GM12801 (cell line): ENCODE measurements at regions not wholly inside any gene's neighbourhood (a gene's known extent, or its start where the extent isn't known, plus 50 kb on each side); places are given as distances from the start of the nearest gene placed in this dataset.

Experiments used
- TF ChIP-seq, protein P1 (sequence below): IDR thresholded peaks from one replicate; pipeline ENCODE4 v1.5.1; 2011; ENCODE audit warnings: control low read depth; ENCODE audit not compliant: insufficient read length; ENCODE audit errors: extremely low read depth

DNA sequence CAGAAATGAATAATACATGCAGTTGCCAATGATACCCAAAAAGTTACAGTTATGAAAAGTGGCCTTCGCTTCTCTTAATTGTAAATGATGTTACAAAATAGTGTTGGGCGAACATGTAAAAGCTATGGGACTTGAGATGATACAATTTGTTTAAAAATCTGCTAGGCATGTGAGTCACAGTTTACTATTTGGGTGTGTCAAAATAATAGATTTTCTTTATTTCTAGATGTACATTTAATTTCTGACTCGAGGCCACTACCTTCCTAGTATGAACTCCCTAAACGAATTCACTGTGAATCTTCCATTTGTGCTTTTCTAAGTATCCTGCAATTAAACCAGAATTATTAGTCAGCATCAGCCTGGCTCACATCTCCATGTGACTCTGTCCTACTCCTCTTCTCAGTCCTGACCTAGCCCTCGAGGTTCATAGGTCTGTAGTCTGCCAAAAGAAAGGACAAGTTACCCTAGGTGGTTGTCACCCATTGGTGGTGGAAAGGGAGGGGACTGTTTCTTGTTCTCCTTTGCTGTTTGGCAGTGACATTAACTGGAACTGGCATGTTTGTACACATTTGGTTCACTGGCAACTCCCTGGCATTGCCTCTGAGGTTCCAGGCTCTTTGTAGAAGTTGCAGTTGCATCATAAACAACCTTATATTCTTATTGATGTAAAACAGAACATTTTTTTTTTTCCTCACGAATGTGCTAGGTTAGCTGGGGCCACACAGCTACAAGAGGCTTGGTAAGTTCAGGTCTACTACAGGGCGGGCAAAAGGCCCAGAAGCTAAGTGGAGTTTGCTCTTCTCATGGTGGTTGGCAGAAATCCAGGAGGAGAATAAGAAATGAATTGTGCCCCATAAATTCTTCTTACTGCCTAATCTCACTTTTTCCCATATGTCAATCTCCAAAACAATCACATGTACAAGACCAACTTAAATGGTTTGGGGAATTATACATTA is 746.5 kb upstream of the ADAMTS5 start:
- TF ChIP-seq, protein P1, sequence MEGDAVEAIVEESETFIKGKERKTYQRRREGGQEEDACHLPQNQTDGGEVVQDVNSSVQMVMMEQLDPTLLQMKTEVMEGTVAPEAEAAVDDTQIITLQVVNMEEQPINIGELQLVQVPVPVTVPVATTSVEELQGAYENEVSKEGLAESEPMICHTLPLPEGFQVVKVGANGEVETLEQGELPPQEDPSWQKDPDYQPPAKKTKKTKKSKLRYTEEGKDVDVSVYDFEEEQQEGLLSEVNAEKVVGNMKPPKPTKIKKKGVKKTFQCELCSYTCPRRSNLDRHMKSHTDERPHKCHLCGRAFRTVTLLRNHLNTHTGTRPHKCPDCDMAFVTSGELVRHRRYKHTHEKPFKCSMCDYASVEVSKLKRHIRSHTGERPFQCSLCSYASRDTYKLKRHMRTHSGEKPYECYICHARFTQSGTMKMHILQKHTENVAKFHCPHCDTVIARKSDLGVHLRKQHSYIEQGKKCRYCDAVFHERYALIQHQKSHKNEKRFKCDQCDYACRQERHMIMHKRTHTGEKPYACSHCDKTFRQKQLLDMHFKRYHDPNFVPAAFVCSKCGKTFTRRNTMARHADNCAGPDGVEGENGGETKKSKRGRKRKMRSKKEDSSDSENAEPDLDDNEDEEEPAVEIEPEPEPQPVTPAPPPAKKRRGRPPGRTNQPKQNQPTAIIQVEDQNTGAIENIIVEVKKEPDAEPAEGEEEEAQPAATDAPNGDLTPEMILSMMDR, result no peak

DNA sequence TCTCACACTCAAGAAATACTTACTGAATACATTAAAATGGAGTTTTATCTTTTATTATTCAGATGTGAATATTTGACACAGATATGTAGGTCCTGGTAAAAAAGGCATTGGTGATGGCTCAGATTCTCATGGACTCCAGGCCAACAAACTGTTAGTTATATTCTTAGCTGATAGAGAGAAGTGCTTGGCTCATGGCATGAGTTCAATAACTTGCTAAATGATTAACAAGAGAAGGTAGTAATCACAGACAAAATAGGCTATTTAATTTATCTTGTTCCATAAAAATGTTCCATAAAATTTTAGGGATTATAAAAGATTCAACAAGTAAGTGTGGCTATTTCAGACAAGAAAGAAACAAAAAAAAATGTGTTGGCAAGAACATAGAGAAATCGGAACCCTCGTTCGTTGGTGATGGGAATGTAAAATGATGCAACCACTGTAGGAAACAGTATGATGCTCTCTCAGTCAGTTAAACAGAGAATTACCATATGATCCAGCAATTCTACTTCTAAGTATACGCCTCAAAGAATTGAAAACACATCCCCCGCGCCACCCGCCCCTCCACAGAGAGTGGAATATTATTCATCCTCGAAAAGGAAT is 737.8 kb upstream of the ADAMTS5 start:
- TF ChIP-seq, protein P1, result no peak

DNA sequence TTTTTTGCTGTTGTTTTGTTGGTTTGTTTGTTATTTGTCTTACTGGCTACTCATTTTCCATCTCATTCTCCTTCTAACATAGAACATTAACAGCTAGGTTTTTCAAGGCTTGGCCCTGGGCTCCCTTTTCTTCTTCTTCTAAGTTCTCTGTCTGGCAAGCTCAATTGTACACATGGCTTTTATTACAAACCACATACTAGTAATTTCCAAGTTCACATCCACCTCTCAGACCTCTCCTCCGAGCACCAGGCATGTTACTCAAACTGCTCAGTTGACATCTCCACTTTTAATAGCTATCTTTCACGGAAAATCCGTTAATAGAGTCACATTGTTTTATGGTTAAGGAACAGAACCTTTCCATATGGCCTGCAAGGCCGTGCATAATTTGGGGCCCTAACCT is 736.9 kb upstream of the ADAMTS5 start:
- TF ChIP-seq, protein P1, result no peak

DNA sequence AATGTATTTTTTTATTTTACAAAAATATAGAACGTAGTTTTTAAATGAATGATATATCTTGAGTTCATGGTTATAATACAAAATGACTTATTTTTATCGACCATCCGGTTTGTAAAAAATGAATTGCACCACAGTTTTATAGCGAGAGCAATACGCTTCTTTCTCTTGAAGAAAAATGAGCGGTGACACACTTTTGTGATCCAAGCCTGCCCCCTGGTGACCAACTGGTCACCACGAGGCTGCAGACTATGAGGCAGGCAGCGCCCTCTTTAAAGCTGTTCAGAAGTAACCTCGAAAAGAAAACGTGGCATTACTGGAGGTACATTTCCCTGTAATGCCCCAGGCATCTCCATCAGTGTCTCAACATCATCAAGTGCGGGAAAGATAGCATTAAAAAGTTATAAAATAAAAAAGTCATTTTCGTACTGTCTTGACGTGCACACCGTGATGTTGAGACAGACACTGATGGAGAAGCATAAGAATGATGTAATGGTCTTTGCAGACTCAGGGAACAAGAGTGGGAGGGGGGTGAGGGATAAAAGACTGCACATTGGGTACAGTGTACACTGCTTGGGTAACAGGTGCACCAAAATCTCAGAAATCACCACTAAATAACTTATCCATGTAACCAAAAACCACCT is 734.2 kb upstream of the ADAMTS5 start:
- TF ChIP-seq, protein P1, result no peak

DNA sequence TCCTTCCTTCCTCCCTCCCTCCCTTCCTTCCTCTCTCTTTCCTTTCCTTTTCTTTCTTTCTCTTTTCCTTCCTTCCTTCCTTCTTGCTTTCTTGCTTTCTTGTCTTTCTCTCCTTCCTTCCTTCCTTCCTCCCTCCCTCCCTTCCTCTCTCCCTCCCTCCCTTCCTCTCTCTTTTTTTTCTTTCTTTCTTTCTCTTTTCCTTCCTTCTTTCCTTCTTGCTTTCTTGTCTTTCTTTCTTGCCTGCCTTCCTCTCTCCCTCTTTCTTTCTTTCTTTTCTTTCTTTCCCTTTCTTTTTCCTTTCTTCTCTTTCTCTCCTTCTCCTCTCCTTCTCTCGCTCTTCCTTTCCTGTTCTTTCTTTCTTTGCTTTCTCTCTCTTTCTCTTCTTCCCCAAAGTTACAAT is 728.4 kb upstream of the ADAMTS5 start:
- TF ChIP-seq, protein P1, result no peak

DNA sequence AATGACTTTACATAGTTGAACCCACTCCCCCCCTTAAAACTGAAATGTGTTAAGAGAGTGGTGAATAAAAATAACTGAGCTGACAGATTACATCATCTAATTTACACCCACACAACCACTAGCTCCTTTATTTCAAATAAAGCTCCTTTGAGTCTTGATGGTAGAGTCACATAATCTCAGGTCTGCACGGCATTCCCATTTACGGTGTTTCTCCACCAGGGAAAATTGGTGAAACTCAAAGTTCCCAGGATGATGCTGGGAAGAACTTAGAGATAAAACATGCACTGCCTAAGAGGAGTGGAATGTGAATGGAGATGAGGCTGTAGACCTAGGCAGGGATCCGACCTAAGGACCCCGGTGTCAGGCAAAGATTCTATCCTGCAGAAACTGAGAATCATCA is 727.8 kb upstream of the ADAMTS5 start:
- TF ChIP-seq, protein P1, result no peak

DNA sequence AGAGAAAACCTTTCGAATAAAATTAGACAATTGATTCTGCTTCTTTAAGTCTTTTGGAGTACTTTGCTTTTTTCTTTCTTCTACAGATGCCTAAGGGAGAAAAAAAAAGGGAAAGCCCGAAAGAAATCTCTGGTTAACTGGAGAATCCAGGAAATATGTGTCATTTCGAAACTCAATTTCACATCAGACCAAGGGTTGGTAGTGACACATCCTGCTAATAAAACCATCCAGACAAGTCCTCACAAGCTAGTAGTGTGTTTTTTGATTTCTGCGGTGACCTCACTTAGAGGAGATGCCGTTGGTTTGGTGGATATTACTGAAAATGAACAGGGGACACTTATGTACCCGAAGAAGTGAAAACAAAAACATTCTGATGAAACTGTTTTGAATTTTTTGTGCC is 726.5 kb upstream of the ADAMTS5 start:
- TF ChIP-seq, protein P1, result no peak
